Activated gamma-delta T cell (primary cell): ENCODE measurements at regions not wholly inside any gene's neighbourhood (a gene's known extent, or its start where the extent isn't known, plus 50 kb on each side); places are given as distances from the start of the nearest gene placed in this dataset.
"Not testable (repeated sequence)": the region's sequence is repeated elsewhere in the genome, so short reads cannot be mapped to it uniquely, and the experiment has no call there.

Experiments used
- DNase-seq: peaks from one replicate; lab custom pipeline; 2025; lab: John Stamatoyannopoulos, UW

DNA sequence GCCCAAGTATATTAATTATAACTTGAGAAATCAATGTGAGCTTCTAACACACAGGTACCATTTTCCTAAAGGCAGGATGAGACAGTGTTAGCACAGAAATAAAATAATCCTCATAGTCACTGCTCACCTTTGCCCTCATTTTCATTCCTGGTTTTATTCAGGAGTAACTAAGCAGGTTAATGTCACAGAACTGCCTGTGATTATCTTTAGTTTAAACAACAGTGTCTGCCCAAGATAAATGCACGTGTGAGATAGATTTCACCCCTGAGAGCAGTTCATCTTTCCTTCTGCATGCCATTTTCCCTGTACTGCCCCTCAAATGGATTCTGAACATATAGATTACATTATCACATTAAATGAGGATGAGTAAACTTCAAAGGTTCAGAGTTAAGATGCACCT lies 250.7 kb downstream of the RMST start:
- DNase-seq: no peak

DNA sequence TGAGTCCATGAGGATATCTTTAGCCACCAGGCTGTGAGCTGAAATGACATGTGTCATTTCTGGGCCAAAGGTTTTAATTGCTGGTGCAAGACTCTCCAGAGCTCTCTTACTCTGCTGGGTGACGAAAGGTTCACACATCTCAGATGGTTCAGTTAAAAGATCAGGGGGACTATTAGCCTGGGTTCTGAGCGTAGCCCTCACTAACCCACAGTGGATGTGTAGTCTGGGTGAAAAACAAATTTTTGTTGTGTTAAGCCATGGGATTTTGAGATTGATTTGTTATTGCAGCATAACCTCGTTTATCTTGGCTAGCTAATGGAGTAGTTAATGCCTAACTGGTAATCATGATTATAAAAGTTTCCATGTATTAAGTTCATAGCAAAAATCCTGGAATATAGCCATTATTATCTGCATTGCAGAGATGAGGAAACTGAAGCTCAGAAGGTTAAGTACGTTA lies 251.5 kb downstream of the RMST start:
- DNase-seq: no peak

DNA sequence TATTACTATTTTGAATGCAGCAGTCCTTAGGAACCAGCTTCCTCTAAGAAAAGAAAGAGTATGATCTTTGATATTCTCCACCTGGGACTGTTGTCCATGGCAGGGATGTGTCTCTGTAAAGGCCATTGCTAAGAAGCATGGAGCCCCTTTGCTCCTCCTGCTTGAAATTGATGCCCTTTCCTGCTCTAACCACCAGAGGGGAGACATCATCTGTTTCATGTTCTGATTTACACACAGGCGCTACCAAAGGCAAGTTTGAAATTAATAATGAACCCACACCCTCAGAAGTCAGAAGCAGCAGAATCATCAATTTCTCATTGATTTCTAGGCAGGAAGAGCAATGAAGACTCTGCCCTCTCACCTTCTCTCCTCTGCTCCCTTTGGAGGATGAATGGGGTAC lies 253.8 kb downstream of the RMST start:
- DNase-seq: no peak

DNA sequence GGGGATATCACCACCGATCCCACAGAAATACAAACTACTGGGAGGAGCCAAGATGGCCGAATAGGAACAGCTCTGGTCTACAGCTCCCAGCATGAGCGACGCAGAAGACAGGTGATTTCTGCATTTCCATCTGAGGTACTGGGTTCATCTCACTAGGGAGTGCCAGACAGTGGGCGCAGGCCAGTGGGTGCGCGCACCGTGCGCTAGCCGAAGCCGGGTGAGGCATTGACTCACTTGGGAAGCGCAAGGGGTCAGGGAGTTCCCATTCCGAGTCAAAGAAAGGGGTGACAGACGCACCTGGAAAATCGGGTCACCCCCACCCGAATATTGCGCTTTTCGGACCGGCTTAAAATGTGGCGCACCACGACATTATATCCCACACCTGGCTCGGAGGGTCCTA lies 261.2 kb downstream of the RMST start:
- not testable (repeated sequence) for DNase-seq

DNA sequence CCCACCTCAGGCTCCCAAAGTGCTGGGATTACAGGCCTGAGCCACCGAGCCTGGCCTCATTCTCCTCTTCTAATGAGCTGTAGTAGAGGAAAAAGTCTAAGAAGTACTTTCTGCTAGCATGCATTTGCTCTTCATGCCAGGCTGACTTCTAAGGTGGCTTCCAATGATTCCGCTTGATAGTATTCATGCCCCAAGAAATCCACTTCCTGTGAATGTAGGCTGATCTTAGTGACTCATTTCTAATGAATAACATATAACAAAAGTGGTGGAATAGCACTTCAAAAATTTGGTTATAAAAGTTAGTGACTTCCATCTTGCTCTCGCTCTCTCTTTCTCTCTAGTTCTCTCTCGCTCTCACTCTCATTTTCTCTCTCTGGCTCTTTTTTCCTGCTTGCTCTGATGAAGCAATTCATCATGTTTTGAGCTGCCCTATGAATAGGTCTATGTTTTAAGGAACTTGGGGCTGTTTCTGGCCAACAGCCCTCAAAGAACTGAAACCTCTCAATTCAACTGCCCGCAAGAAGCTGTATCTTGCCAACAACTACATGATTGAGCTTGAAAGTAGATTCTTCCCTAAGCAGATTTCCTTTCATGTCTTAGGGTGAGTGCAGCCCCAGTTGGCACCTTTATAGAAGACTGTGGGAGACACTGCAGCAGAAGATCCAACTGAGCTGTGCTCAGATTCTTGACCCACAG lies 282.9 kb downstream of the RMST start:
- no peak for DNase-seq

DNA sequence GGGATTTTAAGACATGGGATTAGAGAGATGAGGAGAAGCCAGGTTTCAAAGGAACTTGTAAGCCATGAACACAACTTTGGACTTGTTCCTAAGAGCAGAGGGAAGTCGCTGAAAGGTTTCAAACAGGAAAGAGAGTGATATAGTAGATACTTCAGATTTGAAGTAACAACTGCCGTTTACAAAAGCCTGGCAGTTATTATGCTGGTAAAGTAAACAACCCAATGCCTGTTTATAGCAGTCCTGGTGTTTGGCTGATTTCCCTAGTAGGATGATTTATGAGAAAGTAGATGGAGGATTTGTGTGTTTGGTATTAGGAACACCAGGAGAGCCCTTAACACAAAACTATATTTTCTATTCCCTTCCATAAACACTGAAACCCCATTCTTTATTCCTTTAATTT lies 285.7 kb downstream of the RMST start:
- no peak for DNase-seq

DNA sequence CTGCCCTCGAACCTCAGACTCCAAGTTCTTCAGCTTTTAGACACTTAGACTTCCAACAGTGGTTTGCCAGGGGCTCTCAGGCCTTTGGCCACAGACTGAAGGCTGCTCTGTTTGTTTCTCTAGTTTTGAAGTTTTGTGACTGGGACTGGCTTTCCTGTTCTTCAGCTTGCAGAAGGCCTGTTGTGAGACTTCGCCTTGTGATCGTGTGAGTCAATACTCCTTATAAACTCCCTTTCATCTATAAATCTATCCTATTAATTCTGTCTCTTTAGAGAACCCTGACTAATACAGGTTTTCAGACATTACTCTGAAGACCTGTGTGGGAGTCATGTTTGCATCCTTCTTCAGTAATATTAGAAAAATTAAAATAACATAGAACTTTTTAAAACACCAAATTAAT lies 289.1 kb downstream of the RMST start:
- no peak for DNase-seq

DNA sequence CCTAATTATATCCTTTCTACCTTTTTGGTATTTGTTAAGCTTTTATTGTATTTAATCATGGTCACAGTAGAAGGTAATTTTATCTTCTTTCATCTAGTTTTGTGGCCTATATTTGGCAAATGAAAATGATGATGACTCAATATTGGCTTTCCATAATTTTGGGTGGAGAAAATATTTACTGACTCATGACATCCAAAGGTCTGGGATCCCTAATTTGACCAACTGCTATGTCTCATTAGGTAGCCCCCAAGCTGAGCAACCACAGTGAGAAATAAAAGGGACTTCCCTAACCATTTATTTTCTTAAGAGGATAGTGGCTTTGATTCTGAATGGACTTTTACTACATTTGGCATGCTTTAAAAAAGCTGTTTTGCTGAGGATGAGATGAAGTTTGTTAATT lies 289.5 kb downstream of the RMST start:
- no peak for DNase-seq

DNA sequence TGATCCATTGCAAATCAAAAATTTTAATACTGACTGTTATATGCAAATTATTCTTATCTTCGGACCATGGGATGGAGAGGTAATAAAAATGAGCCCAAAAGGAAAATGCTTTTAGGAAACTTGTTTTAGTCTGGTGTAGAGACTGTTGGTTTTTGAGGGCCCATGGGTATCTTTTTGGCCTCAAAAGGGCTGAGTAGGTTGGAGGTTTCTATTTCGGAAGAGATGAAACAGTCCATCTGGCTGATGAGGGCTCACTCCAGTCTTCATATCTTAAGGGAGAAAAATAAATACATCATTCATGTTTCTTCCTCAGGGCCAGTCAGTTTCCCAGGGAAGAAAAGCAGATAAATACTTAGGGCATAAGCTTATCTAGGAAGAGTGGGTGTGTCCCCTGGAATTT lies 290.7 kb downstream of the RMST start:
- DNase-seq: no peak

DNA sequence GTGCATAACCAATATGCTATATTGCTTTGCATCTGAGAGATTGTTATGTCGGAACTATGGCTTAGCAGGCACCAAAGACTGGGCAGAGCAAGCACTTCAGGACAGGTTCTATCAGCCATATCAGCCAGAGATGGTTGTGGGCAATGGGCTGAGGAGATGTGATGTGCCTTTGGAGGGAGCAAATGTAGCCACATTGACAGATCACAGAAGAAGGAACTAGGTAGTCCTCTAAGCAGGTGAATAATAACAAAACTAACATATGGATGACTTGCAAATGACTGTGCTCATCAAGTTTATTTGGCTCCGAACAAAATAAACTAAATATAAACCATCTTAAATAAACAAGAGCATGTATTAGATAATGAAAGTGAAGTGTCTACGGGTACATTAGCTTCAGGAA lies 291.7 kb downstream of the RMST start:
- DNase-seq: no peak

DNA sequence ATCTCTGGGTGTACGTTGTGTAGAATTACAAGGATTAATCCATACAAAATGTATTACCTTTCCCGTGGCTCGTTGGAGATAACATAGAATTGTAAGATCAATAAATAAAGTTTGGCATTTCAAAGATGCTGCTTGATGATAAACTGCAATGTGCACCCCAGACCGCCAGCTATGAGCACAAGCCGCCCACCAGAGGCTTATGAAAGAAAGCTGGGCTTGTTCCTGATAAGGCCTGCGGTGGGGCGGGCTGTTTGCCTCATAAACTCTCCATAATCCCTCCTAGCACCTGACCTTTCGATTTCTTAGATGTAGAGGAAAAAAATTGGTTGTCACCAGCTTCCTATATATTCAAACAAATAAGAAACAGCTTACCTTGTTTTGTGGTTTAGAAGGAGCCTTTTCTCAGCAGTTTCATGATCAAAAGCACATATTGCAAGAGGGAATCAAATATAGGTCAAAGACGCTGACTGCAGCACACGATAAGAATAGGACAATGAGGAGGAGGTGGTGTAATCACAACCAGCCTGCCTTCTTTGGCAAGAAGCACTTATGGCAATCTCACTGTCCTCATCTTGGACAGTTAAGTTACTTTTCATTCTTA lies 293.6 kb downstream of the RMST start:
- no peak for DNase-seq

DNA sequence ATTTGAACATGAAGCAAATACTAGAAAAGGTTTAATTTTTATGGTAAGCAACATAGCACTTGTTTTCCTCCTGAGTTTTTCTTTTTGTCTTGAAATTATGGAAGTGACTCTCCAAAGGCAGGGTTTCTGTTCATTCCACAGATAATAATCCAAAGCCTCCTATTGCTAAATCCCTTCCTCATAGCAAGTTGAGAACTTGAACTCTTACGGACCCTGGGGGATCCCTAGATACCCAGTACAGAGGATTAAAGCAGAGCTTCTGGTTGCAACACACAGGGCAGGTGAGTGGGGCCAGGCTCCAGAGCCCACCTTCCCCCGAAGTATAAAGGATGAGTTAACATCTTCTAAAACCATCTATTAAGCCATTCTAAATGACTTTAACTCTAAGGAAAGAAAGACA lies 294.1 kb downstream of the RMST start:
- DNase-seq: no peak

DNA sequence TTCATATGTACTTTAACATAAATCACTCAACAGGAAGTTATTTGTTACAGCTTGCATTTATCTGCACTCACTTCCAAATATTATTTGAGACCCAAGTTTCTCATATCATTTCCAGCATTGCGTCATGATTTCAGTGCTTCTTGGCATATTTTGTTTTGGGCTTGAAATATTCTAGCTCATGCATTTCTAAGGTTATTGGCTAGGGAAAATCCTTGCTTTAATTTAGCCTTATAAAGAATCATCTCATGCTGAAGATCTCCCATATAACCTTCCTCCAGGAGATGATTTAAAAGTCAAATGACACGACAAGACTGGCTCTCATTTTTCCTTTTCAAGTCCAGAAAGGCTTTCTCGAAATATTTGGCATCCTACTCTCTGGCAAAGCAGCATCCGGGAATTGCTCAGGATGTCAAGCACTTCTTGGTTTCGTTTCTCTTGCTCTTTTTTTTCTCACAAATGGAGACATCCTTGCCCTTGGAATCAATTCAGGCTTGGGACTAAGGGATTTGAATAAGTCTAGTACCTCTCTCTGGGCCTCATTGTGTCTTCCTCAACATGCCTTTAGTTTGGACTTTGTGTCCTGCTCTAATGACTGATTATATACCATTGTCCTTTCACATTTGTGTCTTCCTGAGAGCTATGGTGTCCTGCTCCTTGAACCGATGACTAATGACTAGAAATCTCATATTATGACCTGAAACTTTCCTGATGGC lies 295.0 kb downstream of the RMST start:
- DNase-seq: no peak

DNA sequence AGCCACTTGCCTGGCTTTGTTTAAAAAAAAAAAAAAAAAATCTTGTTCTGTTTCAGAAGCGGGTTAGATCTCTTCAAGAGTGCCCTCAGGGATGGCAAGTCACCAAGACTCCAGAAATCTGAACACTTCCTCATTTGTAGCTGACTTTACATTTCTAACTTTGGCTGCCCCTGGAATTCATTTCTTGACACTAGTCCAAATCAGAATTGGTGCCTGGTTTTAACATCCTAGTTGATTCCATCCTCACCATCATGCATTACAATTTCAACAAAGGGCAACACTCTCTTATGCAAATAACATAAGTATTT lies 295.5 kb downstream of the RMST start:
- no peak for DNase-seq

DNA sequence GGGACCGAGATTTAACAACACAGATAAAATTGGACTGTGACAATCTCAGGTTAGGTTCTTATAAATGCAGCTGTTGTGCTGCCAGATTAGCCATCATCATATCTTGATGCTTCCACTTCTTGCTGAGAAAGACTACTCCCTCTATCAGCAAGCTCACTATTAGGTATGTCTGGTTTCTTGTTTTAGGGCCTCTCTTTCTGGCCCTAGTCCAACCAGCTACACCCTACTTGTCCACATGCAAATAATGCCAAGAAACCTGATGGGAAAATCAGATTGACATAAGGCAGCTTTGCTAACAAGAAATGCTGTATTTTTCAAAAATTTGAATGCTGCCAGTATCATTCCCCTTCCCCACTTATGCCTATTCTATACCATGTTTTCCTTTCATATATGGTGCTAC lies 296.0 kb downstream of the RMST start:
- DNase-seq: no peak

DNA sequence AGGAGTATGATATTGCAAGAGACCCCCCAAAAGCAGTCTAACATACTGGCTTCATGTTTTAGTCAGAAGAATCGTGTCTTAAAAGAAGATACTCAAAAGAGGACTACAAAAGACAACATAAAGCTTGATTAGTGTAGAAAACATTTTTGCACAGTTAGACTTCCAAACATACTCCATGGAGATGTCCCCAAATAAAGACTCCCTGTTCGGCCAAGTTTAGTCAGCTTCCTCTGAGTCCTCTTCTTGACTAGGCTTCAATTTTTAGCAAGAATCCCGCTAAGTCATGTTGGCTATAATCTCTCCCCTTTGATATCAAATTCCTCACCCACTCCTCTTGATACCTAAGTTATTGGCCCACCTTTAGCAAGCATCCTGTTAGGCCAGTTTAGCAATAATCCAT lies 298.0 kb downstream of the RMST start:
- no peak for DNase-seq

DNA sequence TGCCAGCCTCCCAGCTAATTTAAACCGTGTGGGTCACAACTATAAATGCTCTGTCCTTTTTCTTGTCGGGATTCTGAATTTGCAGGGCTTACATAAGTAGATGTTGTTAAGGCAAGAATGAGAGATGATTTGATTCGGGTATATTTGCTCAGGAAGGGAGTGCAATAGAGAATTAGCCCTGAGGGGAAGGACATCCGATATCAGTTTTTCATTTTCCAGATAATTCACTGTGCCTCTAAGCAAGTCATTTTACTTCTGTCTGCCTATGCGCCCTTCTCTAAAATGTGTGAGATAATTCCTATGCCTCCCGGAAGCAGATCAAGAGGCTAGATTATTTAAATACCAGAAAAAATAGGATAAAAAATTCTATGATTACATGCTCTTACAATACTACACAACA lies 300.5 kb downstream of the RMST start:
- no peak for DNase-seq

DNA sequence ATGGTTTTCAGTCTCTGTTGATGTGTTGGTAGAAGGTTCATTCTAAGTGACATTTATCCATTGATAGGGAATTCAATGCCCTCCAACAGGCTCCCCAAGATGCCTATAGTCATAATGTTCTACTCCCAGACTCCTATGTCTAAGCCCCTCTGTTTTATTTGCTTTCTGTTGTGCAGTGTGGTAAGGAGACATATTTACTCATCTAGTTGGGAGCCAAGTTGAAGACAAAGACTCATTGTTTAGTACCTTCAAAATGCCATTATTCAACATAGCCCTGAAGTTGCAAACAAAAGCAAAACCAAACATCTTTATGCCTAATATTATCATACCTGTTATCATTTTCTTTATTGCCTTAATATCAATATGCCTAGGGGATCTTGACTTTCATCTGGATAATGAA lies 302.1 kb downstream of the RMST start:
- no peak for DNase-seq

DNA sequence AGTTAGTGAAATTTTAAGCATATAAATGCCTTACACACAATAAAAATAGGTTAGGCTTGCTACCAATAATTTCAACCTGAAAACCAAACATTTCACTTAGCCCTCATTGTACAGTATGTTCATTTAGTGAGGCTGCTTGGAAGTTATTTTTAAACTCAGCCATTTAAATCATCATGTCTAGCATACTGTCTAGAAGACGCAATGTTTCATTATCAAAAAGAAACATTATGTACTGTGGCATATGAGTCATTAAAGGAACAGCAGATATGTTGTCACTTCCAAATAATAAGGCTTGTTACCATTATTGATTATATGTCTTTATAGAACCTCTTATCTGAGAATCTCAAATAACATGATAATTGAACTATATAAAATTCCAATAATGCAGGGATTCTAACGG lies 304.7 kb downstream of the RMST start:
- no peak for DNase-seq

DNA sequence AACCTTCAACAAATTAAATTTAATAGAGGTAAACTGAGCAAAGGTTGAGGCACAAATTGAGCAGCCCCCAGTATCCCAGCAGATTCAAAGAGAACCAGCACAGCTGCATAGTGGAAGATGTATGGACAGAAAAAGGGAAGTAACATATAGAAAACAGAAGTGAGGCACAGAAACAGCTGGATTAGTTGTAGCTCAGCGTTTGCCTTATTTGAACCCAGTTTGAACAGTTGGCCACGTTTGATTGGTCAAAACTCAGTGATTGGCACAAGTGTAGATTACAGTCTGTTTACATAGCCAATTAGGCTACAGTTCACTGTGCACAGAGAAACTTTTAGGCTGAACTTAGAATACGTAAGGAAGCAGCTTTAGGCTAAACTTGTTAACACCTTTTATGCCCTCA lies 315.5 kb downstream of the RMST start:
- DNase-seq: no peak

DNA sequence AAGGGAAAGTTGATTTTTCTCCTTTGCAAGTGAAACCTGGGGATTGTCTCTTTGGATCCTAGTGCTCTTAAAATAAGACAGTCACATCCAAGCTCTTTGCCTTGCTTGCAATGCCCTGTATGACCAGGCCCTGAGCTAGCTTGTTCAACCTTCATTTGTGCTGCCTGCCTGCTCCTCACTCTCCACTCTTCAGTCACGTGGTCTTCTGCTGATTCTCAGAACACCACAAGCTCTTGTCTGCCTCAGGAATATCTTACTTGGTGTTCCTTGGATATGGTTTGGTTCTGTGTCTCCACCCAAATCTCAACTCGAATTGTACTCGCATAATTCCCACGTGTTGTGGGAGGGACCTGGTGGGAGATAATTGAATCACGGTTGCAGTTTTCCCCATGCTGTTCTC lies 318.7 kb downstream of the RMST start:
- no peak for DNase-seq

DNA sequence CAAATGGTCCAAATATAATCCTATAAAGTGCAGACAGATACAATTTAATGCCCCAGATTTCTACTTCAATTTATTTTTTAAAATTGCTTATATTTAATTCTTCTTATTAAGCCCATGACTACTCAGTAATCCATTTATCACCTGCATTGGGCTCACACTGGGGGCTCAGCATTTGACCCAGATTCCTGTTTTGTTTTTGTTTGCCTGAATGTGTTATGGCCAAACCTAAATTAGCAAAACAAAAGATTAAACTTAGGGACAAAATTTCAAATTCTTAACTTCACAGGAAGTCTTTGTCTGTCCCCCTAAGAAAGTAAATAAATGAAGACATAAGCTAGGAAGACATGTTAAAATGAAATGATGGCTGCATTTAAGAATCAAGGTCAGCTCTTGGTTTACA lies 322.3 kb downstream of the RMST start:
- DNase-seq: no peak

DNA sequence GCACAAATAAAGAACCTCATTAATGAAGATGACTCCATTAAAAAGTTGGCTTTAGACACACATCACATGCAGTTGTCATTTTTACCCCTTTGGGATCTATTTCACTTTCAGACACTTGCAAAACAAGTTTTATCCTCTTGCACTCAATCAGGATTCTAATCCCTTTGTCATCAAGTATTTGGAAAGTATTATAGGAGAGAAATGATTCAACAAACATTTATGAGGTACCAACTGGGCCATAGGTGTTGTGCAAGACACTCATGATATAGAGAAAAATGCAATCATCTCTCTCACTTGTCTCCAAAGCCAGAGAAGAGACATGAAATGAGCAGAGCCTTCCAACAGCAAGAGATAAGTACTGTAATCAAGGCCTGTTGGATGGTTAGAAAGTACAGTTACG lies 327.7 kb downstream of the RMST start:
- DNase-seq: no peak

DNA sequence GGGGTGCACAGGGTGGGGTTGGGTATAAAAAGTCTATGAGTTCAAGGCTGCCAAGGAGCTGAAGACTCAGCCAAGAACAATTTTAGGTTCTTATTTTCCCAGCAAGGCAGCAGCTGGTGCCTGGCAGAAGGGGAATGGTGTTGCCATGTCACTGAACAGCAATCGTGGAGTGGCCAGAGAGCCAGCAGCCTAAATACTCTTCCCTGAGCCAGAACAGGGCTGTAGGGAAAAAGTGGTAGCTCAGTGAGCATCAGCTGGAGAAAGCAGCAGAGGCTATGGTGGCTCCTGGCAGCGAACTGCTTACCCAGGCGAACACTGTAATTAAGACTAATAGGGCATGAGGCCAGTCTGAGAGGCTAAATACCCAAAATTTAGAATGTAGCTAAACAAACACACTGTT lies 334.9 kb downstream of the RMST start:
- no peak for DNase-seq
